ENCODE measurements at regions not wholly inside any gene's neighbourhood (a gene's known extent, or its start where the extent isn't known, plus 50 kb on each side); places are given as distances from the start of the nearest gene placed in this dataset.
A peak's percentile ranks its signal among the peaks of the same experiment; 100 is the strongest.
"Not testable (repeated sequence)": the region's sequence is repeated elsewhere in the genome, so short reads cannot be mapped to it uniquely, and the experiment has no call there.

GRCh38 chr2:187783446-187783845, 229.2 kb upstream of the TFPI start:
- no peak for DNase-seq (ENCODE audit: low read depth)

- DNase-seq (ENCODE audit: low read depth): not testable (repeated sequence)
Observed at GRCh38 chr2:187784138-187784537, 229.9 kb upstream of the TFPI start.

GRCh38 chr2:187799601-187800000, 245.4 kb upstream of the TFPI start:
- DNase-seq (ENCODE audit: low read depth): no peak

- no peak for DNase-seq (ENCODE audit: low read depth)
Observed at GRCh38 chr2:187803816-187804215, 249.6 kb upstream of the TFPI start.

- no peak for DNase-seq (ENCODE audit: low read depth)
Observed at GRCh38 chr2:187815113-187815512, 260.9 kb upstream of the TFPI start.

DNA sequence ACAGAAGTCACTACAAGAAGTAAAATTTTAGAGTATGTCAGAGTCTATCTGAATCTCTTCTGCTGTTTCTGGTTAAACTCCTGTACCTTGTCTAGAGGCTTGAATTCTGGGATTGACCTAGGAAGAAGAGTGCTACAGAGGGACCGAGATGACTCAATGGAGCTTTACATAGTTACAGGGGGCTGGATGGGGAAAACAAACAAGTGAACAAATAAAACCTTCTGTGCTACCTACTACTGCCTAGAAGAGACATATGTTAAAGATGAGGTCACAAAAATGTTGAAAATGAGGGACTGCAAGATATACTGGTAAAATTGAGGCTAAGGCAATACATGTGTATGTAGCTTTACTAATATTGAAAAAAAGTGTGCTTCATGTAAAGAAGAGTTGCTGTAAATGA, 265.4 kb upstream of the TFPI start:
- DNase-seq (ENCODE audit: low read depth): no peak

DNA sequence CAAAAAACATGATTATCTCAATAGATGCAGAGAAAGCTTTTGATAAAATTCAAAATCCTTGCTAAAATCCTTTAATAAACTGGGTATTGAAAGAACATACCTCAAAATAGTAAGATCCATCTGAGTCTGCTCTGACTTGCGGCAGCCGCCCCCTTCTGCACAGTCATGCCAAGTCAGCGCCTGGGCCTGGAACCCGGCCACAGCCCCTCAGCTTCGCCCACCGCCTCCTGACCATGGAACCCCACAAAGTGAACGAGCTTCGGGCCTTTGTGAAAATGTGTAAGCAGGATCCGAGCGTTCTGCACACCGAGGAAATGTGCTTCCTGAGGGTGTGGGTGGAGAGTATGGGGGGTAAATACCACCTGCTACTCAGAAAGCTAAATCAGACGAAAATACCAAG, 270.9 kb upstream of the TFPI start:
- DNase-seq (ENCODE audit: low read depth): no peak

GRCh38 chr2:187826023-187826422, 271.8 kb upstream of the TFPI start:
- no peak for DNase-seq (ENCODE audit: low read depth)

GRCh38 chr2:187834787-187835186, 280.6 kb upstream of the TFPI start:
- no peak for DNase-seq (ENCODE audit: low read depth)

GRCh38 chr2:187838690-187839089, 284.5 kb upstream of the TFPI start:
- no peak for DNase-seq (ENCODE audit: low read depth)

- DNase-seq (ENCODE audit: low read depth): no peak
Observed at GRCh38 chr2:187842315-187842714, 288.1 kb upstream of the TFPI start.

- peak; percentile 54 for DNase-seq (ENCODE audit: low read depth)
Observed at GRCh38 chr2:187842978-187843847, 289.0 kb upstream of the TFPI start.

DNA sequence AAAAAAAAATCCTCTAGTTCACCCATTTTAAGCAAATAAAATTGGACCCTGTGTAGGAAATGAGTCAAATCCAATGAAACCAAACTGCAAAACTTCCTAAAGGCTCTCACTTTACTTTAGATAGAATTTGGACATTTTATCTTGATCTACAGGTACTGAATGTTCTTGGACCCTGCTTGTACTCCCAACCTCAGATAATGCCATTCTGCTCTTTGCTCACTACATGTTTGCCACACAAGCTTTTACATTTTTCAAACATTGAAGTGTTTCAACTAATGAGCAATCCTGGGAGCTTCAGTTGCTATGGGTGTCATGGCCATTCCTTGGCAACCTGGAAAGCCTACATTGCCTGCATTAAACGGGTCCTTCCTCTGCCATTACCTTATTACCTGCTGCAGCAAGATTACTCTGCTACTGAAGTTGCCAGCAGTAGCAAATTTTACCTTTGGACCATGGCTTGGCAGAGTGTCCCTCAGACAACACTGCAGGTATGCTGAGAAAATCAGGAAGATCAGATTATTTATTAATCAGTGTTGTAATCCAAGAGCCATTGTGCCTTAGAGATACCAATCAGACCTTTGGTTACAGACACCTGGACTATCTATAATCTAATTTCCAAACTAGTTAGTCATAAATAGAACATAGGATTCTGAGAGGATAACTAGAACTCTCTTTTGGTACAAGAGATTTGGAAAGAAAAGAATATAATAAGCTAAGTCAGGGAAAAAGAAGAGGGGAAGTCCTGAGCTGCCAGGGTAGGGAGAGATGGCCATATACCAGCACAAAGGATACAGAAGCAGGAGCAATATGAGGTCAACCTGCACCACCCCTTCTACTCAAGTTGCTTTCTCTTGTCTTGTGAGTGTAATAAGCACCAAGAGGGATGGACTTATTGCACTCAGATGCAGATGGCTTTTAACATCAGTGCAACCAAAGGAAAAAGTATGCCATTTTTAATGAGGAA, 293.3 kb upstream of the TFPI start:
- no peak for DNase-seq (ENCODE audit: low read depth)

- no peak for DNase-seq (ENCODE audit: low read depth)
Observed at GRCh38 chr2:187851955-187852561, 297.8 kb upstream of the TFPI start.

GRCh38 chr2:187853381-187853791, 299.2 kb upstream of the TFPI start:
- DNase-seq (ENCODE audit: low read depth): no peak

DNA sequence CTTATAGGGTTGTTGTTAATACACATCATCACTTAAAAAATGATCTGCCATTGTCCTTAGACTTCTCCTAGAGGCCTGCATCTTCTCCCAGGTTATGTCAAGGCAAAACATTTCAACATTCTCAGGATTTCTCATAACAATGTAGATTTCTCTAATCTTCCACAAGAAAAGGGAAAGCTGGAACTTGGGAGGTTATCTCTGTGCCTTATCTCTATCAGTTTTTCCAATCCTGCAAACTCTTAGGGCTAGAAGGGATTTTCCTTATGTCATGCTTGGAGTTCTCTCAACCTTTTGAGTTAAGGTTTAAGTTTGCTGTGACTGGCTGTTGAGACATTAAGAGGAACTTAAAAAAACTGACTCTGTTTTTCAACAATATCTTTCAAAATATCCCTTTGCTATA, 300.6 kb upstream of the TFPI start:
- DNase-seq (ENCODE audit: low read depth): no peak

- no peak for DNase-seq (ENCODE audit: low read depth)
Observed at GRCh38 chr2:187855689-187856088, 301.5 kb upstream of the TFPI start.

- no peak for DNase-seq (ENCODE audit: low read depth)
Observed at GRCh38 chr2:187857826-187858225, 303.6 kb upstream of the TFPI start.

GRCh38 chr2:187862715-187863114, 308.5 kb upstream of the TFPI start:
- no peak for DNase-seq (ENCODE audit: low read depth)

DNA sequence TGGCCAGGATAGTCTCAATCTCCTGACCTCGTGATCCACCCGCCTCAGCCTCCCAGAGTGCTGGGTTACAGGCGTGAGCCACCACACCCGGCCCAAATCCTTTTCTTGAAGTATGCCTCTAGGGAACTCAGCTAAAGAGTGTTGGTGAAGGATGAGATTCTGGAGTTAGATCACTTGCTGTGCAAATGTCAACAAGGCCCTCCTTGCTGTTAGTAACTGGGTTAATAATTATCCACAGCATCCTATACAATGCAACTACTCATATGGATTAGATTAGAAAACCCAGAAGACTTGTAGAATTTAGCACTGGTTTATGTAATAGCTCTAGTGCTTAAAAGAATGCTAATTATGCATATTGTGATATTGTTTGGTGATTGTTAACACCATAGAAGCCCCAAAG, 310.8 kb upstream of the TFPI start:
- DNase-seq (ENCODE audit: low read depth): no peak

GRCh38 chr2:187867165-187867564, 312.9 kb upstream of the TFPI start:
- DNase-seq (ENCODE audit: low read depth): no peak

DNA sequence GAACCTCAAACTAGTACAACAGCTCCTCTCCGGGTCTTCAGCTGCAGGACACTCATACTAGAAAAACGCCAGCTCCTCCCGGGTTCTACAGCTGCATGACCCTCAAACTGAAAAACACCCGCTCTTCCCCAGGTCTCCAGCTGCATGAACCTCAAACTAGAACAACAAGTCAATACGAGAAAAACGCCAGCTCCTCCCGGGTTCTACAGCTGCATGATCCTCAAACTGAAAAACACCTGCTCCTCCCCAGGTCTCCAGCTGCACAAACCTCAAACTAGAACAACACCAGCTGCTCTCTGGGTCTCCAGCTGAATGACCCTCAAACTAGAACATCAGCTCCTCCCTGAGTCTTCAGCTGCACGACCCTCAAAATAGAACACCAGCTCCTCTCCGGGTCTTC, 315.0 kb upstream of the TFPI start:
- DNase-seq (ENCODE audit: low read depth): no peak

- DNase-seq (ENCODE audit: low read depth): no peak
Observed at GRCh38 chr2:187871506-187871905, 317.3 kb upstream of the TFPI start.
